RPMI8226 (cell line): ENCODE measurements at regions not wholly inside any gene's neighbourhood (a gene's known extent, or its start where the extent isn't known, plus 50 kb on each side); places are given as distances from the start of the nearest gene placed in this dataset.

Source experiments
- DNase-seq: peaks from one replicate; pipeline ENCODE4 v3.0.0-alpha.2; 2015

- no peak for DNase-seq
Observed at GRCh38 chr4:52234561-52235440, 183.7 kb downstream of the SPATA18 start.

GRCh38 chr4:52235552-52236201, 184.6 kb downstream of the SPATA18 start:
- DNase-seq, result no peak

- no peak for DNase-seq
Observed at GRCh38 chr4:52241916-52242315, 190.8 kb downstream of the SPATA18 start.

- DNase-seq, result no peak
Observed at GRCh38 chr4:52243367-52243766, 192.3 kb downstream of the SPATA18 start.

- DNase-seq, result no peak
Observed at GRCh38 chr4:52244103-52244775, 193.1 kb downstream of the SPATA18 start.

- no peak for DNase-seq
Observed at GRCh38 chr4:52244848-52245247, 193.7 kb downstream of the SPATA18 start.

- no peak for DNase-seq
Observed at GRCh38 chr4:52246827-52247226, 195.7 kb downstream of the SPATA18 start.

- no peak for DNase-seq
Observed at GRCh38 chr4:52247941-52248340, 196.8 kb downstream of the SPATA18 start.

GRCh38 chr4:52248820-52249219, 197.7 kb downstream of the SPATA18 start:
- no peak for DNase-seq

GRCh38 chr4:52249581-52249980, 198.5 kb downstream of the SPATA18 start:
- DNase-seq, result no peak

GRCh38 chr4:52250154-52250553, 199.1 kb downstream of the SPATA18 start:
- DNase-seq, result no peak

GRCh38 chr4:52251864-52252263, 200.8 kb downstream of the SPATA18 start:
- no peak for DNase-seq

GRCh38 chr4:52253025-52253424, 201.9 kb downstream of the SPATA18 start:
- DNase-seq, result no peak

- no peak for DNase-seq
Observed at GRCh38 chr4:52256522-52256921, 205.4 kb downstream of the SPATA18 start.

GRCh38 chr4:52259978-52260377, 208.9 kb downstream of the SPATA18 start:
- no peak for DNase-seq

GRCh38 chr4:52260514-52261210, 209.6 kb downstream of the SPATA18 start:
- no peak for DNase-seq

- DNase-seq, result no peak
Observed at GRCh38 chr4:52263607-52264006, 212.5 kb downstream of the SPATA18 start.

GRCh38 chr4:52265781-52266525, 214.8 kb downstream of the SPATA18 start:
- no peak for DNase-seq

GRCh38 chr4:52266537-52267137, 215.5 kb downstream of the SPATA18 start:
- DNase-seq, result no peak

- no peak for DNase-seq
Observed at GRCh38 chr4:52269761-52270160, 218.7 kb downstream of the SPATA18 start.

GRCh38 chr4:52273885-52274284, 222.8 kb downstream of the SPATA18 start:
- DNase-seq, result no peak
